Erythroblast (primary cell): ENCODE measurements at regions not wholly inside any gene's neighbourhood (a gene's known extent, or its start where the extent isn't known, plus 50 kb on each side); places are given as distances from the start of the nearest gene placed in this dataset.

Source experiments
- GATA1 ChIP-seq: IDR thresholded peaks from 2 replicates; pipeline ENCODE4 v1.6.1; 2011; ENCODE audit warnings: low read depth, mild to moderate bottlenecking, control low read depth, low read length, moderate library complexity
- POLR2A ChIP-seq: IDR thresholded peaks from 2 replicates; pipeline ENCODE4 v1.6.1; 2011; ENCODE audit warnings: mild to moderate bottlenecking, low read length

DNA sequence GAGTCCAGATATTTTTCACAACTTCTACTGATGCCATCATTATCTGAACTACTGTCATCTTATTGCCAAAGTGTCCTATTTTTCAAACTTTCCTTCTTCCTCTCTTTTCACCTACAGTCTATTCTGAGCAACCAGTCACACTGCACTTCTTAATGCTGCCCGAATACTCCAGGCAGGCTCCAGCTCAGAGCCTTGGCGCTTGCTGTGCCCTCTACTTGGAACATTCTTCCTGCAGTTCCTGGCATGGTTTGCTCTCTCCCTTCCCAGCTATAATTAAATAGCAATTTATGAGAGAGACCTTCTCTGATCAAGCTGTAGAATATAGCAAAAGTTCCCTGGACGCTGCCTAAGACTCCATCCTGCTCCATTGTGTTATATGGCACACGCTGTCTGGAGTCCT lies 831.6 kb downstream of the QKI start:
- TF ChIP-seq POLR2A (no peak), GATA1 (no peak)
